ENCODE measurements at regions not wholly inside any gene's neighbourhood (a gene's known extent, or its start where the extent isn't known, plus 50 kb on each side); places are given as distances from the start of the nearest gene placed in this dataset.

GRCh38 chr1:112312315-112312714 lies 83.7 kb upstream of the CTTNBP2NL start:
- 33 to 47% (median 44%) methylated on average over 4 to 5 of the region's 5 CpGs for WGBS, 3 donors

GRCh38 chr1:112312879-112313278 lies 83.1 kb upstream of the CTTNBP2NL start:
- no peaks in the 10 kb centered on the region for H3K9me3 ChIP-seq
- no peaks in the 10 kb centered on the region for H3K36me3 ChIP-seq
- no peak overlapping the region for H3K4me3 ChIP-seq
- intact Hi-C loops (cut with DNase I) = no loop called here
- peaks cover 6% of the 10 kb centered on the region for H3K4me1 ChIP-seq (ENCODE audit: insufficient read depth)
- no peak for TF ChIP-seq CTCF (IDR thresholded peaks at IDR 0.05)
- TF ChIP-seq POLR2A (IDR thresholded peaks at IDR 0.05) = no peak
- no peak for TF ChIP-seq EP300 (IDR thresholded peaks at IDR 0.05)
- H3K27me3 ChIP-seq = no peaks in the 10 kb centered on the region
- 22 to 41% (median 23%) methylated on average over 5 of the region's 5 CpGs for WGBS, 3 donors
- DNase-seq = no peak
- no peak overlapping the region for H3K27ac ChIP-seq

More at GRCh38 chr1:112312315-112312714, 83.7 kb upstream of the CTTNBP2NL start:
- H3K36me3 ChIP-seq = no peaks in the 10 kb centered on the region
- intact Hi-C loops (cut with DNase I) = no loop called here
- H3K4me3 ChIP-seq = no peak overlapping the region
- no peak for DNase-seq
- TF ChIP-seq EP300 (IDR thresholded peaks at IDR 0.05) (no peak), CTCF (IDR thresholded peaks at IDR 0.05) (no peak), POLR2A (IDR thresholded peaks at IDR 0.05) (no peak)
- no peaks in the 10 kb centered on the region for H3K27me3 ChIP-seq
- H3K9me3 ChIP-seq = no peaks in the 10 kb centered on the region
- H3K4me1 ChIP-seq (ENCODE audit: insufficient read depth) = peaks cover 6% of the 10 kb centered on the region
- no peak overlapping the region for H3K27ac ChIP-seq

DNA sequence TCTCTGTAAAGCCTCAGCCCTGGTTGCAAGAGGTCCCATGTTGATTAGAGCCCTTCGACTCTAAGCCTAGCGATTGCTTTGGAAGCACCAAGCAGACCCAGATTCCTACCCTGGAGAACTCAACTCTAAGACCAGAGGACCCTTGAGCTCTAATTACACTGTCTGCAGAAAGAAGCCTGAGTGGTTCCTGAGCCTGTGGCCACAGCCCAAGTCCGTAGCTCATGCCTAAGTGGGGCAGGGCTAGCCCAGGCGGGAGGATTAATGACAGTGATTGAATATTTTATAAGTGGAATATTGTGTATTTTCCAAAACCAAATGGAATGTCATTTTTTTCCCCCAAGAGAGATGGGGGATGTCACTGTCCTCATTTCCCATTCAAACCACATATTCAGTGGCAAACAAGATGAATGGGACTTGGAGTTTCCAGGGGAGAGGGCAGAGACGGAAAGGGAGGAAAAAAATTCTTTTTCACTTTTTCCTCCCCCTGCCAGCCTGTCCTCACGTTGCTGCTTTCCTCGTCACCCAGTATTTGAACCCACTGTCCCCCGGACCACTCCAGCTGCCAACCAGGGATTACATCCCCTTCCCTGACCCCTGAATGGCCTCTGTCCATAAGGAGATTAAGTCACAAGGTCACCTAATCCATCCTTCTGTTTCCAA lies 79.6 kb upstream of the CTTNBP2NL start:
- TF ChIP-seq CTCF (IDR thresholded peaks at IDR 0.05) (no peak), POLR2A (IDR thresholded peaks at IDR 0.05) (no peak), EP300 (IDR thresholded peaks at IDR 0.05) (no peak)
- H3K27ac ChIP-seq = no peak overlapping the region
- DNase-seq = no peak
- intact Hi-C loops (cut with DNase I) = no loop called here
- H3K27me3 ChIP-seq = no peaks in the 10 kb centered on the region
- H3K4me3 ChIP-seq = no peak overlapping the region
- no peaks in the 10 kb centered on the region for H3K9me3 ChIP-seq
- 67 to 79% (median 74%) methylated on average over 8 of the region's 8 CpGs for WGBS, 3 donors
- peaks cover 12% of the 10 kb centered on the region for H3K4me1 ChIP-seq (ENCODE audit: insufficient read depth)
- H3K36me3 ChIP-seq = no peaks in the 10 kb centered on the region

DNA sequence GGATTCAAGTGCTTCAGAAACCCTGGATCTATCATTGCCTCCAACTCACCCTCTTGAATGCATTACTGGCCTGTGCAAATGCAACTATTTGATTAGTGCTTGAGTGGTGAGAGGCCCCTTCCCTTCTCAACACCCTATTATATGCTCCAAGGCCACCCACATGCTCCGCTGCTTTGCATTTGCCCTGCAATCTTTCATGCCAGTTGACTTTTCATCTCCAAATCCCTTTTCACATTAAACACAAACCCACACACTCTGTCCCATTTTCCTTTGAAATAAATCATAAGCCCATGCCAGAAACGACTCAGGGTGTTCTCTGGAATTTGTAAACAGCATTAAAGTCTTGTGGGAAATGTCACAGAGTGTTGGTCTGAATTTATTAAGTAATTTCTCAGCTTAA lies 78.9 kb upstream of the CTTNBP2NL start:
- WGBS, 3 donors = 4 to 11% (median 6%) methylated on average over 2 of the region's 2 CpGs
- no peak for TF ChIP-seq CTCF (IDR thresholded peaks at IDR 0.05)
- no peak for TF ChIP-seq EP300 (IDR thresholded peaks at IDR 0.05)
- no peak for TF ChIP-seq POLR2A (IDR thresholded peaks at IDR 0.05)
- intact Hi-C loops (cut with DNase I) = no loop called here
- Histone ChIP-seq H3K36me3 (no peaks in the 10 kb centered on the region), H3K4me1 (ENCODE audit: insufficient read depth) (peaks cover 12% of the 10 kb centered on the region), H3K27me3 (no peaks in the 10 kb centered on the region), H3K4me3 (no peak overlapping the region), H3K9me3 (no peaks in the 10 kb centered on the region), H3K27ac (no peak overlapping the region)
- no peak for DNase-seq
